GM12891 (cell line): ENCODE measurements at regions not wholly inside any gene's neighbourhood (a gene's known extent, or its start where the extent isn't known, plus 50 kb on each side); places are given as distances from the start of the nearest gene placed in this dataset.

Experiments used
- POLR2A ChIP-seq: IDR thresholded peaks from 2 replicates; pipeline ENCODE4 v1.6.1; 2011; ENCODE audit warnings: low read depth, low read length, control low read depth
- POLR2AphosphoS5 ChIP-seq: IDR thresholded peaks from 2 replicates; pipeline ENCODE4 v1.6.1; 2011; ENCODE audit warnings: low read depth, low read length, control low read depth

DNA sequence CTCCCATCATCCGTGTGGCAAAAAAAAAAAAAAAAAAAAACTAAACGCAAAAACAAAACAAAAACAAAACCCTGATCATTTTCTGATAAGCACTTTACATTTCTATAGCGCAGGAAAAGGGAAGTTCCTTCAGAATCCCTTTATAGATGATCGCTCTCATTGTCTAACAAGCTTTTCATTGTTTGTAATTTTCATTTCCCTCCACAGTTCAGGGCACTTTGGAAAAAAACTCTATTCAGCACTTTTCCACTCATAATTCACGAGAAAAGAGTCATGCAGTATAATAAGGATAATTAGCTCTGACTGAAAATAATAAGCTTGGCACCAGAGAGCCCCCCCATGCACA, 89.4 kb upstream of the ATXN1 start:
- TF ChIP-seq POLR2AphosphoS5 (no peak), POLR2A (no peak)
